Embryonic facial prominence (tissue), 1 donor: ENCODE measurements at regions not wholly inside any gene's neighbourhood (a gene's known extent, or its start where the extent isn't known, plus 50 kb on each side); places are given as distances from the start of the nearest gene placed in this dataset.

ENCODE experiments used
- DNase-seq: peaks from one replicate; pipeline ENCODE4 v3.0.0-alpha.2; 2016; ENCODE audit errors: extremely low spot score

DNA sequence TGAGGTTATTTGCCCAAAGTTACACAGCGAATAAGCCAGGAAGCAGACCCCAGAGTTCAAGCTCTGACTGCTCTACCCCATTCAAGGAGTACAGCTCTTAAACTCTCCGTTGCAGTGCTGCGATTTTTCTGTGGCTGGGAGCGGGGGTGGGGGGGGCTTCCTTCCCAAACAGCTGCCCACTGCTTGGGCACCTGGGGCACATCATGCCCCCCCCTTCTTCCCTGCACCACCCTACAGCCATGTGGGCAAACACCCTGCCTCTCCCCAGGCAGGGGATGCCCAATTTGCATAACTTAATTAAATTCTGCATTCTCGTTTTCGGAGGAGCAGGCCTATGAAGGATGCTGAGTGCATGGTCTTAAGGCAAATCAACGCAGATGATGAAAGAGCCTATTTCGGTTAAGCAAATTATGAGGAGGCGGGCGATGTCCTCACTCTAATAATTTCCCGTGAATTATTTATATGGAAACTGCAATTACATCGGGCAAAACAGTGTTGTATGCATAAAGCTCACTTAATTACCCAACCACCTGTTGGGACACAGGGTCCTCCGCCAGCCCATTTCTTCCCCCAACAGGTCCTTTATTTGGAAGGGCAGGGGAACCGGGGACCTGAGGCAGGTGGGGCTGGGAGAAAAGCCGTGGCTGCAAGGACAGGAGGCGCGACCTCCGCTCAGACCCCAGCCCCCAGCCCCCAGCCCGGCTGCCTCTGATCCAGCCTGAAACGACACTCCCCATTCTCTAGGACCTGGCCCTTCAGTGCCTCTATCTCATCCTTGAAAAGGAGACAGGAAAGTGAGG is 610.5 kb downstream of the BUD13 start:
- DNase-seq, result no peak

- DNase-seq, result no peak
These were observed 624.1 kb downstream of the BUD13 start for GRCh38 chr11:116148645-116149044.

GRCh38 chr11:116148056-116148455 is 624.7 kb downstream of the BUD13 start:
- no peak for DNase-seq

DNA sequence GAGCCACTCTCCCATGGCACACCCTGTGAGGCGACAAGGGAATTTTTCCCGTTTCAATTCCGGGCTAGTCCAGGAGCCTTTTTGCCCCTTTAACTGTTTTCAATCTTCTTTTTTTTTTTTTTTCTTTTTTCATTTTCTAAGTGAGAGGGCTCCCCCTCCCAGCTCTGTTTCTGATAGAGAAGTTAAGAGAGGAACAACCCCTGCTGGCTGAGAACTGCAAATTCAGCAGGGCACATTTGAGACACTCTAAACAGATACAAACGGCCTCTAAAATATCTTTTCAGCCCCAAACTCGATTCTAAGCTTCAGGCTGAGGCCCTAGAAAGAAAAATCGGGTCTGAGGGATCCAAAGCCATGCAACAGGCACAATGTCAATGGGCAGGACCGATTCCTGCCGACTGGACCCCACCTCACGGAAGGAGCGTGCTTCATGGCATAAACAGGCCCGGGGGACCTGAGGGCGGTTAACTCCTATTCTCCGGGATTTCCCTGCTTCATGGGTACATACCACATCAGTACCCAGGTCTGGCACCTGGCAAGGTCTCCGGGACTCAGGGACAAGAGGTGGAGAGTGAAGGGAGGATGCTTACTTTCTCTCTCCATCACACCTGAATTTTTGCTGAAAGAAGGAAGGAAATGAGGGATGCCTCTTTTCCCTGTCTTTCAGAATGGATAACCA is 627.5 kb downstream of the BUD13 start:
- DNase-seq, result no peak

DNA sequence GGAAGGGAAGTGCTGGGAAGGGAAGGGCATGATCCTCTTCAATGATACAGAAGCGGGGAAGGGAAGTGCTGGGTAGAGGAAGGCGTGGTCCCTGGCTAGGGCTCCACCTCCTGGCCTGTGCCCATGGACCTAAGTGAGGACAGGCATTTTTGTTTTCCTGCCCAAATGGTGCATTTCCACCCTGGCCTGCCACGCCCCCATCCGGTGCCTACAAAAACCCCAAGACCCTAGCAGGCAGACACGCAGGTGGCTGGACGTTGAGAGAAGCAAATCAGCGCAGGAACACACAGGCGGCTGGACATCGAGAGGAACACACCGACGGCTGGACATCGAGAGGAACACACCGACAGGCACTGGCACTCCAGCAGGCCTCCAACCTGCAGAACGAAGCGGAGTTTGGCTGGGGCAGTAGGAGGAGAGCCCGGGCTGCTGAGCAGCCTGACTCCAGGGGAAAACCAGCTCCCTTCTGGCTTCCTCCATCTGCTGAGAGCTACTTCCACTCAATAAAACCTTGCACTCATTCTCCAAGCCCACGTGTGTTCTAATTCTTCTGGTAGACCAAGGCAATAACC is 628.3 kb downstream of the BUD13 start:
- no peak for DNase-seq

DNA sequence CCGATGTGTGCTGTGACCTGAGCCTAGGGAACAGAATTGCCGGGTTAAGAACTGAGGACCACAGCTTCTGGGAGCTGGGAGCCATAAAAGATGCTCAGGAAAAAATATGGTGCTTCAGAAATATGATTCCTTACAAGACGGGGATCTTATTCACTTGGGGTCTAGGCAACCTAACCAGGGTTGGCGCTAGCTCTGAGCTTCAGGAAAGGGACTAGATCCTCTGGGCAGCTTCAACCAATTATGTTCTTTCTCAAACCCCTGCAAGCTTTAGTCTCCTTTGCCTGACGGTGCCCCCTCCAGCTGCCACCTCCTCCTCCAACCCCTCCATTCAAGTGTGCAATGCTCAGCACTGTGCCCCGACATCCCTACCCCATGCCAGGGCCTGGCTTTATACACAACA is 634.1 kb upstream of the CADM1 start:
- no peak for DNase-seq

GRCh38 chr11:116137753-116138152 is 633.5 kb upstream of the CADM1 start:
- DNase-seq, result no peak

DNA sequence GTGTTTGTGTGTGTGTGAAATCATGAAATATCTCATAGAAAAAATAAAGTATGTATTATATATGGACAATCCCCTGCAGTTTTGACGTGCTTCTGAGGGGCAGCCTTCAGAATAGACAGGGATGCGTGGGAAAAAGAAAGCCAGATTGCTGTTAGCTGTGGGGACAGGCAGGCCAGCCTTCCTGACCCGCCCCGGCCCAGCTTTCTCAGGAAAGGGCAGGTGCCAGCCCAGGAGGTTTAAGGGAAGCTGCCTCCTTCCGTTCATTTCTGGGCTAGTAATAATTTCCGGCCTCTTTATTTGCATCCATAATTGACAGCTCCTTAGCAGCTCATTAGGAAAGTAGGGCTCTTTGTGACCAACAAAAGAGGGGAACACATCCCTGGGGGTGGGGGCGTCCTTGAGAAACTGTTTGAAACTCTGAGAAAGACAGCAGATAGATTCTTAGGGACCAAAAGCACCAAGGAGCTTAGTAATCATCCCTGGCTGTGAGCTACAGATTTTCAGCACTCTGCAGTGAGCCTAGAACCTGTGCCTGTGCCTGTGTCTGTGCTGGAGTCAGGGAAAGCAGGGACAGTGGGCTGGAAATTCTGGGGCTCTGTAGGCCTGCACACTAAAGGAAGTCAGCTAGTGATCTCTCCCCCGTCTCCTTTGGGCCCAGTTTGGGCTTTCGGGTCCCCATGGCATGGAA is 632.9 kb upstream of the CADM1 start:
- DNase-seq, result no peak

- no peak for DNase-seq
These were observed 631.7 kb upstream of the CADM1 start for GRCh38 chr11:116135891-116136290.

DNA sequence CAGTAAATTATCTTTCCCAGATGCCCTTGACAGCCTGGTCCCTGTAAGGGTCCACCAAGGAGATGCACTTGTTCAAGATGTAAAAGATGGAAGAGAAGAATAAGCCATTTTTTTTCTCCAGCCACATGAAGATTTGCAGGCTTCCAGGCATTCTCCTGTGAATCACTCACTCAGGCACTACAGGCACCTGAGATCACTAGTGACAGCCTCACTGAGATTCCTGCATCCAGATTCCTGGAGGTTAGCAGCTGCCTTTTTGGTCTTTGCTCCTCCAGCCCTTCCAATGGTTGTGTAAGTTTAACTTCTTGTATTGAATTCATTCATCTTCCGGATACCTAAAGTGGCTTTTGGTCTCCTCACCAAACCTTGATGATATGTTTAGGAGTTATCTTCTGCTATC is 630.2 kb upstream of the CADM1 start:
- DNase-seq, result no peak

DNA sequence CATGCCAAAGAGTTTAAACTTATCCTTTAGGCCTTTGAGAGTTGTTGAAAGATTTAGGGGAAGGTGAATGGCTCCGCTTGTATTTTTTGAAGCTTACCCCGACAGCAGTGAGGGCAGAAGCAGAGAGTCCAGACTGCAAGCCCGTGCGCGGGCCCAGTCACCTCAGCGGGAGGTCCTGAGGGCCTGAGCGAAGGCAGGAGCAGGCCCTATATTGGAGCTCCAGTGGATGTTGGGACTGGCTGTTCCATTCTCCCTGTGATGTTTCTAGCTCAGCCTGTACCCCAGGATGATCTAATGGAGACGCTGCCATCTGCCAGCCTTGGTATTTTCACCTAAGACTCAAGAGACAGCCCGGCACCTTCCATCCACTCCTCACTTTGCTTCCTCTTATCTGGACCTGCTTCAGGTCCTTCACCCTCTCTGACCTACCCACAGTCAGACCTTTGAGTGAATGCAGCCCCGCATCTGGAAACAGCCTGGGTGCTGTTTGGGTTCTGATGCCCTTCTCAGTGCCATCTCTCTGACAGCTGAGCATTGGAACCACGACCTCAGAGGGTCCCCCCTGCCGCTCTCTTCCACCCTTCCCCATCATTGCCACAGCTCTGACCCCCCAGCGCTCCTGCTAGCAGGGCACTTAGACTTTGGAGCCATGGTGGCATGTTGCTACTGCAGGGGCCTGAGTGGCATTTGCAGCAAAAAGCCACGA is 628.2 kb upstream of the CADM1 start:
- no peak for DNase-seq

DNA sequence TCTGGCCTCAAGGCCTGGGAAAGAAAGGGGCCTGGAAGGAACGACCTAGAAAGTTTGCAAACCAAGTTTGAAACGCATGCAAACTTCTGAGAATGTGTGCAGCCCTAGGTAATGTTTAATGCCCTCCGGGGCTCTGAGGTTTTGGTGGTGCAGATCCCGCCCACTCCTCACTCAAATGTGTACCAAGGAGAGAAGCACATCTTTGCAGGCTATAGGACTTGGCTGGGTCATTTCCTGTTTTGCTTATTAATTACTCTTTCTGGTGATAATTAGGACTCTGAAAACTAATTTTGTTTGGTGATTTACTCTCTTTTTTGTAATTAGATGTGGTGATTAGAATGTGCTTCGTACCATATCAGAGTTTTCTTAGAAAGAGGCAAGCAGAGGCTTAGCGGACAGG is 625.9 kb upstream of the CADM1 start:
- DNase-seq, result no peak

GRCh38 chr11:116129456-116129855 is 625.2 kb upstream of the CADM1 start:
- DNase-seq, result no peak

DNA sequence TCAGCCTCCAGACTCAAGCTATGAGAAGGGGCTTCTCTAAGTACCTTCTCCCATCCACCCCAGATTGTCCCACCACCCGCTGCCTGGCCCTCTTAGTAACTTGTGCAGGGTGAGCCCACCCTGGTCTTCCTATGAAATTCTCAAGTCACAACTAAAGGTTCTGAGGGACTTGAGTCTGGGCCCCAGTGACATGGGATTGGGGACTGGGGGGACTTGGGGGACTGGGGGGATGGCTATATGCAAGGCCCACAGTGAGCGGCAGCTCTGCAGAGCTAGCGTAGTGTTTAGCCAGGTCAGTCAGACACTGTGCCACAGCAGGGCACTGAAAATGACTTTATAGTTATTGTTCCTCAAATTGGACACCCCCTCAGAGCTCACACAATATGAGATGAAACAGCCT is 622.3 kb upstream of the CADM1 start:
- no peak for DNase-seq

- DNase-seq, result no peak
These were observed 620.9 kb upstream of the CADM1 start for GRCh38 chr11:116124922-116125714.

- no peak for DNase-seq
These were observed 619.5 kb upstream of the CADM1 start for GRCh38 chr11:116123739-116124138.

DNA sequence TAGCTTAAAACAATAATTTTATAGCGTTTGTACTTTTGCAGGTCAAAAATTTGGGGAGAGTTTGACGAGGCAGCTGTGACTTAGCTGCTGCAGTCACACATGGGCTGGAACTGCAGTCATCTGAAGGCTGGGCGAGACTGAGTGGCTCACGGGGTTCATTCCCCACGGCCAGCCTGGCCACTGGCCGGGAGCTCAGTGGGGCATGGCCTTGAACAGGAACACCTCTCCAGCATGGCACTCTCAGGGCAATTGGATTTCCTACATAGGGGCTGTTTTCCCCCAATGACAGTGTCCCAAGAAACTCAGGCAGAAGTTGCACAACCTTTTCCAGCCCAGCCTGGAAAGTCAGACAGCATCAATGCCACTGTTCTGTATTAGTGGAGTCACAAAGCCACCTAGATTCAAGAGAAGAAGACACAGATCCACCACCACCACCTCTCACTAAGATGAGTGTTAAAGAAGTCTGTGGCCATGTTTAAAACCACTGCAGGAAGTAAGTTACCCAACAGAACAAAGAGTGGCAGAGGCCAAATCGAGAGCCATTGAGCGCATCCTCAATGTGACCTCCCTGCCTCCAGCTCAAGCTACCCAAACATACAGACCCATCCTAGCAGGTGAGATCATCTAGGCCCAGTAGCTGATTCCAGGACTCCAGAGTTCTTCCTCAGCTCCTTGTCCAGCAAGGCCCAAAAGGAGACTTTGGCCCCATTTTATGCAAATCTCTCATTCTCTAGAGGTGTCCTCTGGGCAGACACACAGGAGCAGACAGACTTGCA is 618.7 kb upstream of the CADM1 start:
- DNase-seq, result no peak

DNA sequence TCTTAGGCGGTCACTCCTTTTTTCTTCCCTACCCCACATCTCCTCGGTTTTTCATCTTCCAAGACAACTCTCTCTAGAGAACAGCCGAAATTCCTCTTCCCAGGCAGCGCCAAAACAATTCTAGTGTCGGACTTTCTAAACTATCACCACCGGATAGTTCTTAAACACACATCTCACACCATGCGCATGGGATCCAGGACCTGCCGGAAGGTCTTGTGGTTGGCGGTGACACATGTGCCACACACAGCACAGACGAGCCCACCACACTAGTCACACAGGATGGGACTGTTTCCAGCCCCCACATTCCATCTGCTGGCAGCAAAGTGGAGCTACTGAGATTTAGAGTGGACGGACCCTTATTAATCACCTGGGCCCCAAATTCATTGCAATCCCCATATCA is 614.9 kb upstream of the CADM1 start:
- no peak for DNase-seq

GRCh38 chr11:116118138-116118470 is 613.9 kb upstream of the CADM1 start:
- DNase-seq, result no peak

DNA sequence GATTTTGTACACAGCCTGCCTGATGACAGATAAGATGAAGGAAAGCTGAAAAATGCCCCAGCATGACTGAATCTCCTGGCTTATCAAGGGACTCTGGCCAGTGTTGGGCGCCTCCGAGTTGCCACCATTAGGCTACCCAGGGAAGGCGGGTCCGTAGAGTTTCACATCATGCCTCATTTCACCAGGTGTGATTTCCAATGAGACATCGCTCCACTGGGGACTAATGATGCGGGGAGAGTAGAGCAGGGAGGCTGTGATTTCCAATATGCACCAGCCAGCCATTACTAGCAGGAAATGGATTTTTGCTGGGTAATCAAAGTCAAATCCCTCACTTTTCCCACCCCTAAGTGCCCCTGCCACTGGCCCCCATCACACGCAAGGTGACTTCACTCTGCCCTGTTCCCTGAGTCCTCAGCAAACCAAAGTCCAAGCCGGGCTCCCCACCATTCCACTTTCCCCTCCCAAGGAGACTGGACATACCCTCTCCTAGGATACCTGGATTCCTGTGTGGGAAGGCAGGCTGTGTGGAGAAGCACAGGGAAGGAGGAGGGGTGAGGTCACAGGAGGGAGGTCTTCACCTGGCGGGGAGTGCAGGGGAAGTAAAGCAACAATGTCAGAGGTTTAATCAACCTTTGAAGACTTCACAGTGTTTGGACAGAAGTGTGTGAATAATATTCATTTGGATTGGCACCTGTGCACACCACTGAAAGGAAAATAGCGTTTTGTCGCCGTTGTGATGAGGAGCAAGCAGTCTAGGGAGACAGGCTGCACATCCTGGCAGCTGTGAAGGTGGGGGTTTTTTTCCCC is 613.3 kb upstream of the CADM1 start:
- no peak for DNase-seq
